ENCODE measurements at regions not wholly inside any gene's neighbourhood (a gene's known extent, or its start where the extent isn't known, plus 50 kb on each side); places are given as distances from the start of the nearest gene placed in this dataset.

DNA sequence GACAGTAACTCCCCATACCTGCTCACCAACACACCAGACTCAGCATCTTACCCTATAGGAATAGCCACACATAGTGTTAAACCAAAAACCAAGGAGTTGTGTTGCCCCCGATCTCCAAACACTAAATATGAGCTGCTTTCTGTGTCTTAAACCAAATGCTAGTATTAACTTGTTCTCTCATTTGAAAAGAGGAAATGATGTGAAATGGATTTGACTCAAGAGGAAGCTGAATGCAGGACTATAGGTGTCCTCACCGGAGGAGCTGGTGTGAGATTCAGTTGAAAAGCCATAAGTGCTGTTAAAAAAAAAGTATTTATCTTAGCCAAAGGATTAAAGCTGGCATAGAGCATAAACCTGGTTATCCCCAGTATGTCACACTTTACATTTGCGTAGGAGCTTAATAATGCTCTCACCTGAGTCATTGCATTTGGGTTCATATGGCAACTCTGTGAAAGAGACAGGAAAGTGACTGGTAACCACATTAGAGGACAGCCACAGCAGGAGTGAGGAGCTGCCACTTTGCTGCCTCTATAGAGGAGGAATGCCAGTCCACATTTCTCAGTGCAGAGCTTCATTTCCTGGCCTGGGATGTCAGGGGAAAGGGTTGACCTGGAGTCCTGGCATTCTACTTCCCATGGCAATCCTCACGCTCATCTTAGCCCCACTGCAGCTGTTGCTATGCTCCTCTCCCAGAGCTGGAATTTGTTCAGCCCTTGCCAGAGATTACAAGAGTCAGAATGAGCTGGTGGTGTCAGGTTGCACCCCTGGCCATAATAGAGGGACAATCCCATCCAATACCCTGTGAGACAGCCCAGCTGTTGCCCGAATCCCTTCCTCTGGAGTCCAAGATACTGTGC is 143.3 kb upstream of the ANKFN1 start:
- no peak for DNase-seq (ENCODE audit: low read depth)
- TF ChIP-seq, protein P1, sequence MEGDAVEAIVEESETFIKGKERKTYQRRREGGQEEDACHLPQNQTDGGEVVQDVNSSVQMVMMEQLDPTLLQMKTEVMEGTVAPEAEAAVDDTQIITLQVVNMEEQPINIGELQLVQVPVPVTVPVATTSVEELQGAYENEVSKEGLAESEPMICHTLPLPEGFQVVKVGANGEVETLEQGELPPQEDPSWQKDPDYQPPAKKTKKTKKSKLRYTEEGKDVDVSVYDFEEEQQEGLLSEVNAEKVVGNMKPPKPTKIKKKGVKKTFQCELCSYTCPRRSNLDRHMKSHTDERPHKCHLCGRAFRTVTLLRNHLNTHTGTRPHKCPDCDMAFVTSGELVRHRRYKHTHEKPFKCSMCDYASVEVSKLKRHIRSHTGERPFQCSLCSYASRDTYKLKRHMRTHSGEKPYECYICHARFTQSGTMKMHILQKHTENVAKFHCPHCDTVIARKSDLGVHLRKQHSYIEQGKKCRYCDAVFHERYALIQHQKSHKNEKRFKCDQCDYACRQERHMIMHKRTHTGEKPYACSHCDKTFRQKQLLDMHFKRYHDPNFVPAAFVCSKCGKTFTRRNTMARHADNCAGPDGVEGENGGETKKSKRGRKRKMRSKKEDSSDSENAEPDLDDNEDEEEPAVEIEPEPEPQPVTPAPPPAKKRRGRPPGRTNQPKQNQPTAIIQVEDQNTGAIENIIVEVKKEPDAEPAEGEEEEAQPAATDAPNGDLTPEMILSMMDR (IDR thresholded peaks at IDR 0.05; ENCODE audit: low read depth, low read length), result no peak
- TF ChIP-seq, protein P2, sequence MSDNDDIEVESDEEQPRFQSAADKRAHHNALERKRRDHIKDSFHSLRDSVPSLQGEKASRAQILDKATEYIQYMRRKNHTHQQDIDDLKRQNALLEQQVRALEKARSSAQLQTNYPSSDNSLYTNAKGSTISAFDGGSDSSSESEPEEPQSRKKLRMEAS (IDR thresholded peaks at IDR 0.05; ENCODE audit: low read depth, low read length), result no peak
- TF ChIP-seq POLR2A (IDR thresholded peaks at IDR 0.05; ENCODE audit: extremely low read depth, insufficient read length) (no peak), MYC (IDR thresholded peaks at IDR 0.05; ENCODE audit: low read depth, low read length) (no peak)
- no peak overlapping the region for H3K4me3 ChIP-seq (ENCODE audit: low read depth, low read length)

GRCh38 chr17:56011406-56012131 is 141.7 kb upstream of the ANKFN1 start:
- TF ChIP-seq MYC (IDR thresholded peaks at IDR 0.05; ENCODE audit: low read depth, low read length) (no peak), POLR2A (IDR thresholded peaks at IDR 0.05; ENCODE audit: extremely low read depth, insufficient read length) (no peak)
- TF ChIP-seq, protein P2 (IDR thresholded peaks at IDR 0.05; ENCODE audit: low read depth, low read length), result no peak
- TF ChIP-seq, protein P1 (IDR thresholded peaks at IDR 0.05; ENCODE audit: low read depth, low read length), result no peak
- no peak overlapping the region for H3K4me3 ChIP-seq (ENCODE audit: low read depth, low read length)
- DNase-seq (ENCODE audit: low read depth), result no peak

- no peak for TF ChIP-seq POLR2A (IDR thresholded peaks at IDR 0.05; ENCODE audit: extremely low read depth, insufficient read length)
- TF ChIP-seq, protein P2 (IDR thresholded peaks at IDR 0.05; ENCODE audit: low read depth, low read length), result no peak
- TF ChIP-seq MYC (IDR thresholded peaks at IDR 0.05; ENCODE audit: low read depth, low read length), result no peak
- H3K4me3 ChIP-seq (ENCODE audit: low read depth, low read length), result no peak overlapping the region
- no peak for DNase-seq (ENCODE audit: low read depth)
Observed at GRCh38 chr17:56018211-56018610, 135.1 kb upstream of the ANKFN1 start.

DNA sequence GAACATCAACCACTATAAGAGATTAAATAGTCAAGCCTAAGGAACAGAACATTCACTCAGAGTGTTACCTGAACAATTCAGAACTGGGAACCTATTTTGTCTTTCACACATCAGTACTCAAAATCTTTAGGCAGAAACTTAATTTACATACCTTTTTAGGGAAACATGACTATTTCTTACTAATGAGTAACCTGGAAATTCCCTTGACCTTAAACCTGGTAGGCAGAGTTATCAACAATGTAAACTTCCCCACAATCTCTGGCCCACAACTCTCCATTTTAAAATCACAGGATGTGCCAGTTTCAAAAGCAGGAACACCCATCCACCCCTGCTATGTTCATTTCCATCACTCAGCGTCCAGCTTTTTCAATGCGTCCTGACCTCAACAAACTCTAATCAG is 132.9 kb upstream of the ANKFN1 start:
- TF ChIP-seq MYC (IDR thresholded peaks at IDR 0.05; ENCODE audit: low read depth, low read length) (no peak), POLR2A (IDR thresholded peaks at IDR 0.05; ENCODE audit: extremely low read depth, insufficient read length) (no peak)
- TF ChIP-seq, protein P2 (IDR thresholded peaks at IDR 0.05; ENCODE audit: low read depth, low read length), result no peak
- TF ChIP-seq, protein P1 (IDR thresholded peaks at IDR 0.05; ENCODE audit: low read depth, low read length), result no peak
- H3K4me3 ChIP-seq (ENCODE audit: low read depth, low read length), result no peak overlapping the region
- DNase-seq (ENCODE audit: low read depth), result no peak

DNA sequence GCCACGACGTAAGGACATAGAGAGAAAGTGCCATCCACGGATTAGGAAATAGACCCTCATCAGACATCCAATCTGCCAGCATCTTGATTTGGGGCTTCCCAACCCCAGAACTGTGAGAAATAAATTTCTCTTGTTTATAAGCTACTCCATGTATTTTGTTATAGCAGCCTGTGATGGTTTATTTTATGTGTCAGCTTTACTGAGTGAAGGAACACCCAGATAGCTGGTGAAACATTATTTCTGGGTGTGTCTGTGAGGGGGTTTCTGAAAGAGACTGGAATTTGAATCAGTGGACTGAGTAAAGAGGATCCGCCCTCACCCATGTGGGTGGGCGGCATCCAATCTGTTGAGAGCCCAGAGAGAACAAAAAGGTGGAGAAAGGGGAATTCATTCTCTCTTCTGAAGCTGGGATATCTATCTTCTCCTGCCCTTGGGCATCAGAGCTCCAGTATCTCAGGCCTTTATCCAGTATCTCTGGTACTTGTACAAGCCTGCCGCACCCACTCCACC is 131.5 kb upstream of the ANKFN1 start:
- no peak overlapping the region for H3K4me3 ChIP-seq (ENCODE audit: low read depth, low read length)
- DNase-seq (ENCODE audit: low read depth), result no peak
- TF ChIP-seq, protein P2 (IDR thresholded peaks at IDR 0.05; ENCODE audit: low read depth, low read length), result no peak
- TF ChIP-seq POLR2A (IDR thresholded peaks at IDR 0.05; ENCODE audit: extremely low read depth, insufficient read length) (no peak), MYC (IDR thresholded peaks at IDR 0.05; ENCODE audit: low read depth, low read length) (no peak)
- TF ChIP-seq, protein P1 (IDR thresholded peaks at IDR 0.05; ENCODE audit: low read depth, low read length), result no peak
